ENCODE measurements at regions not wholly inside any gene's neighbourhood (a gene's known extent, or its start where the extent isn't known, plus 50 kb on each side); places are given as distances from the start of the nearest gene placed in this dataset.

GRCh38 chr5:136598802-136599404, 233.6 kb upstream of the TRPC7 start:
- Histone ChIP-seq H3K18ac (ENCODE audit: low read depth in 1 of 2, low read length in 2 of 2) (no peak overlapping the region), H4K8ac (ENCODE audit: low read length) (no peak overlapping the region), H2BK15ac (ENCODE audit: low read depth, poor library complexity, severe bottlenecking) (no peak overlapping the region), H3K14ac (ENCODE audit: low read length in 2 of 2) (no peak overlapping the region), H3K9ac (ENCODE audit: low read length) (no peak overlapping the region), H3K4ac (ENCODE audit: low read depth in 1 of 2, low read length in 2 of 2) (no peak overlapping the region), H4K91ac (ENCODE audit: low read length) (no peak overlapping the region), H3K4me2 (ENCODE audit: low read length, poor library complexity, severe bottlenecking) (no peak overlapping the region), H3K79me1 (replicated peaks; ENCODE audit: low read length, poor library complexity, severe bottlenecking) (no peaks in the 10 kb centered on the region), H3K4me3 (ENCODE audit: insufficient read depth in 1 of 2, low read depth in 1 of 2, low read length in 2 of 2) (no peak overlapping the region), H2BK120ac (ENCODE audit: low read depth, low read length) (no peak overlapping the region), H3K23ac (ENCODE audit: low read length in 2 of 2) (no peak overlapping the region), H3K36me3 (ENCODE audit: control insufficient read depth in 1 of 2, insufficient read depth in 2 of 2, low read depth in 1 of 2, low read length in 2 of 2) (no peaks in the 10 kb centered on the region), H3K27ac (ENCODE audit: low read length, poor library complexity, severe bottlenecking) (no peak overlapping the region), H2BK5ac (ENCODE audit: low read depth, low read length, poor library complexity, severe bottlenecking) (no peak overlapping the region), H3K9me3 (ENCODE audit: control insufficient read depth, low read length) (peaks cover 14% of the 10 kb centered on the region), H2BK12ac (ENCODE audit: low read length in 2 of 2) (no peak overlapping the region), H2AFZ (ENCODE audit: low read depth, low read length) (no peak overlapping the region), H3K27me3 (ENCODE audit: control insufficient read depth in 1 of 2, insufficient read depth in 1 of 2, low read length in 2 of 2) (peaks cover 0 to 4% of the 10 kb centered on the region in 2 experiments), H2AK5ac (ENCODE audit: low read length, severe bottlenecking) (no peak overlapping the region), H3K4me1 (ENCODE audit: control insufficient read depth, insufficient read depth, low read depth, low read length) (no peaks in the 10 kb centered on the region)
- no peak for DNase-seq
- WGBS: 71% methylated on average over 2 of the region's 3 CpGs

DNA sequence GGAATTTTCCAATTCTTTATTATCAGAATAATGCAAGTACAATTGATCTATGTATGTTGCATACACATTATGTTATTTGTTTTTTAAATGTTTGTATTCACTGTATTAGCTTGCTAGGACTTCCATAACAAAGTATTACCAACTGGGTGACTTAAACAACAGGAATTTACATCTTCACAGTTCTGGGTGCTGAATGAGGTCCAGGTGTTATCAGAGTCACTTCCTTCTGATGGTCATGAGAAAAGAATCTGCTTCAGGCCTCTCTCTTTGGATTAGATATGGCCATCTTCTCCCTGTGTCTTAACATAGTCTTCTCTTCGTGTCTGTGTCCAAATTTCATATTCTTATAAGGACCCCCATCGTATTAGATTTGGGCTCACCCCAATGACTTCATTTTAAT, 229.1 kb upstream of the TRPC7 start:
- Histone ChIP-seq H3K4me1 (ENCODE audit: control insufficient read depth, insufficient read depth, low read depth, low read length) (no peaks in the 10 kb centered on the region), H3K4me2 (ENCODE audit: low read length, poor library complexity, severe bottlenecking) (no peak overlapping the region), H2AK5ac (ENCODE audit: low read length, severe bottlenecking) (no peak overlapping the region), H2BK15ac (ENCODE audit: low read depth, poor library complexity, severe bottlenecking) (no peak overlapping the region), H2AFZ (ENCODE audit: low read depth, low read length) (no peak overlapping the region), H3K9ac (ENCODE audit: low read length) (no peak overlapping the region), H3K14ac (ENCODE audit: low read length in 2 of 2) (no peak overlapping the region), H3K18ac (ENCODE audit: low read depth in 1 of 2, low read length in 2 of 2) (no peak overlapping the region), H2BK12ac (ENCODE audit: low read length in 2 of 2) (no peak overlapping the region), H4K91ac (ENCODE audit: low read length) (no peak overlapping the region), H3K79me1 (replicated peaks; ENCODE audit: low read length, poor library complexity, severe bottlenecking) (no peaks in the 10 kb centered on the region), H2BK5ac (ENCODE audit: low read depth, low read length, poor library complexity, severe bottlenecking) (no peak overlapping the region), H3K36me3 (ENCODE audit: control insufficient read depth in 1 of 2, insufficient read depth in 2 of 2, low read depth in 1 of 2, low read length in 2 of 2) (no peaks in the 10 kb centered on the region), H3K9me3 (ENCODE audit: control insufficient read depth, low read length) (no peaks in the 10 kb centered on the region), H3K27ac (ENCODE audit: low read length, poor library complexity, severe bottlenecking) (no peak overlapping the region), H3K4ac (ENCODE audit: low read depth in 1 of 2, low read length in 2 of 2) (no peak overlapping the region), H3K4me3 (ENCODE audit: insufficient read depth in 1 of 2, low read depth in 1 of 2, low read length in 2 of 2) (no peak overlapping the region), H3K27me3 (ENCODE audit: control insufficient read depth in 1 of 2, insufficient read depth in 1 of 2, low read length in 2 of 2) (peaks cover 0 to 4% of the 10 kb centered on the region in 2 experiments), H2BK120ac (ENCODE audit: low read depth, low read length) (no peak overlapping the region), H3K23ac (ENCODE audit: low read length in 2 of 2) (no peak overlapping the region), H4K8ac (ENCODE audit: low read length) (no peak overlapping the region)
- no peak for DNase-seq
- 75% methylated on average over 1 of the region's 2 CpGs for WGBS

DNA sequence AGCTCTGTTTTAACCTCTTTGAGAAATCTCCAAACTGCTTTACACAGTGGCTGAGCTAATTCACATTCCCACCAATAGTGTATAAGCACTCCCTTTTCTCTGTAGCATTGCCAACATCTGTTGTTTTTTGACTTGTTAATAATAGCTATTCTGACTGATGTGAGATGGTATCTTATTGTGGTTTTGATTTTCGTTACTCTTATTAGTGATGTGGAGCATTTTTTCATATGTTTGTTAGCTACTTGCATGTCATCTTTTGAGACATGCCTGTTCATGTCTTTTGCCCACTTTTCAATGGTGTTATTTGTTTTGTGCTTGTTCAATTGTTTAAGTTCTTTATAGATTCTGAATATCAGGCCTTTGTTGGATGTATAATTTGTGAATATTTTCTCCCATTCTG, 225.2 kb upstream of the TRPC7 start:
- Histone ChIP-seq H3K9me3 (ENCODE audit: control insufficient read depth, low read length) (no peaks in the 10 kb centered on the region), H2BK15ac (ENCODE audit: low read depth, poor library complexity, severe bottlenecking) (no peak overlapping the region), H3K4me2 (ENCODE audit: low read length, poor library complexity, severe bottlenecking) (no peak overlapping the region), H3K27ac (ENCODE audit: low read length, poor library complexity, severe bottlenecking) (no peak overlapping the region), H3K14ac (ENCODE audit: low read length in 2 of 2) (no peak overlapping the region), H3K27me3 (ENCODE audit: control insufficient read depth in 1 of 2, insufficient read depth in 1 of 2, low read length in 2 of 2) (no peaks in the 10 kb centered on the region), H3K79me1 (replicated peaks; ENCODE audit: low read length, poor library complexity, severe bottlenecking) (no peaks in the 10 kb centered on the region), H3K23ac (ENCODE audit: low read length in 2 of 2) (no peak overlapping the region), H3K4me1 (ENCODE audit: control insufficient read depth, insufficient read depth, low read depth, low read length) (no peaks in the 10 kb centered on the region), H3K4me3 (ENCODE audit: insufficient read depth in 1 of 2, low read depth in 1 of 2, low read length in 2 of 2) (no peak overlapping the region), H2BK120ac (ENCODE audit: low read depth, low read length) (no peak overlapping the region), H3K9ac (ENCODE audit: low read length) (no peak overlapping the region), H4K8ac (ENCODE audit: low read length) (no peak overlapping the region), H3K36me3 (ENCODE audit: control insufficient read depth in 1 of 2, insufficient read depth in 2 of 2, low read depth in 1 of 2, low read length in 2 of 2) (no peaks in the 10 kb centered on the region), H2AFZ (ENCODE audit: low read depth, low read length) (no peak overlapping the region), H2BK12ac (ENCODE audit: low read length in 2 of 2) (no peak overlapping the region), H3K4ac (ENCODE audit: low read depth in 1 of 2, low read length in 2 of 2) (no peak overlapping the region), H3K18ac (ENCODE audit: low read depth in 1 of 2, low read length in 2 of 2) (no peak overlapping the region), H4K91ac (ENCODE audit: low read length) (no peak overlapping the region), H2BK5ac (ENCODE audit: low read depth, low read length, poor library complexity, severe bottlenecking) (no peak overlapping the region), H2AK5ac (ENCODE audit: low read length, severe bottlenecking) (no peak overlapping the region)
- no peak for DNase-seq
- WGBS: 62% methylated on average over 1 of the region's 1 CpG

GRCh38 chr5:136586196-136586595, 220.9 kb upstream of the TRPC7 start:
- Histone ChIP-seq H2AK5ac (ENCODE audit: low read length, severe bottlenecking) (no peak overlapping the region), H4K91ac (ENCODE audit: low read length) (no peak overlapping the region), H3K4me1 (ENCODE audit: control insufficient read depth, insufficient read depth, low read depth, low read length) (no peaks in the 10 kb centered on the region), H2BK12ac (ENCODE audit: low read length in 2 of 2) (no peak overlapping the region), H4K8ac (ENCODE audit: low read length) (no peak overlapping the region), H3K4ac (ENCODE audit: low read depth in 1 of 2, low read length in 2 of 2) (no peak overlapping the region), H3K23ac (ENCODE audit: low read length in 2 of 2) (no peak overlapping the region), H3K79me1 (replicated peaks; ENCODE audit: low read length, poor library complexity, severe bottlenecking) (no peaks in the 10 kb centered on the region), H3K27me3 (ENCODE audit: control insufficient read depth in 1 of 2, insufficient read depth in 1 of 2, low read length in 2 of 2) (no peaks in the 10 kb centered on the region), H2BK5ac (ENCODE audit: low read depth, low read length, poor library complexity, severe bottlenecking) (no peak overlapping the region), H2BK15ac (ENCODE audit: low read depth, poor library complexity, severe bottlenecking) (no peak overlapping the region), H3K36me3 (ENCODE audit: control insufficient read depth in 1 of 2, insufficient read depth in 2 of 2, low read depth in 1 of 2, low read length in 2 of 2) (no peaks in the 10 kb centered on the region), H3K9me3 (ENCODE audit: control insufficient read depth, low read length) (no peaks in the 10 kb centered on the region), H3K4me2 (ENCODE audit: low read length, poor library complexity, severe bottlenecking) (no peak overlapping the region), H3K4me3 (ENCODE audit: insufficient read depth in 1 of 2, low read depth in 1 of 2, low read length in 2 of 2) (no peak overlapping the region), H3K9ac (ENCODE audit: low read length) (no peak overlapping the region), H3K18ac (ENCODE audit: low read depth in 1 of 2, low read length in 2 of 2) (no peak overlapping the region), H3K27ac (ENCODE audit: low read length, poor library complexity, severe bottlenecking) (no peak overlapping the region), H3K14ac (ENCODE audit: low read length in 2 of 2) (no peak overlapping the region), H2BK120ac (ENCODE audit: low read depth, low read length) (no peak overlapping the region), H2AFZ (ENCODE audit: low read depth, low read length) (no peak overlapping the region)
- DNase-seq: no peak
- 67% methylated on average over 1 of the region's 2 CpGs for WGBS
